Progenitor cell of endocrine pancreas (in vitro differentiated cells): ENCODE measurements at regions not wholly inside any gene's neighbourhood (a gene's known extent, or its start where the extent isn't known, plus 50 kb on each side); places are given as distances from the start of the nearest gene placed in this dataset.

Experiments
- DNase-seq: peaks from one replicate; pipeline ENCODE4 v3.0.0; 2021; ENCODE audit warnings: low spot score; ENCODE audit not compliant: unreplicated experiment
- H3K27ac Mint-ChIP-seq: 2 replicates; pipeline ENCODE4 v1.8.0; 2021; ENCODE audit warnings: mild to moderate bottlenecking, moderate library complexity, mixed read lengths
- H3K27me3 Mint-ChIP-seq: 2 replicates; pipeline ENCODE4 v1.8.0; 2021; ENCODE audit warnings: mixed read lengths
- H3K36me3 Mint-ChIP-seq: 2 replicates; pipeline ENCODE4 v1.8.0; 2022; ENCODE audit warnings: mixed read lengths; ENCODE audit not compliant: insufficient read depth
- H3K4me1 Mint-ChIP-seq: 2 replicates; pipeline ENCODE4 v1.8.0; 2021; ENCODE audit warnings: low read depth, mixed read lengths
- H3K4me3 Mint-ChIP-seq: 2 replicates; pipeline ENCODE4 v1.8.0; 2021; ENCODE audit warnings: low read depth, mild to moderate bottlenecking, moderate library complexity, mixed read lengths
- H3K9me3 Mint-ChIP-seq: 2 replicates; pipeline ENCODE4 v1.8.0; 2021; ENCODE audit warnings: low read depth, mixed read lengths
- TF ChIP-seq, protein P1 (sequence below): fragments of 200-600 bp; sonication (generic); IDR thresholded peaks from one replicate; pipeline ENCODE4 v1.5.0; 2021; ENCODE audit warnings: antibody characterized with exemption, mild to moderate bottlenecking; ENCODE audit not compliant: unreplicated experiment

DNA sequence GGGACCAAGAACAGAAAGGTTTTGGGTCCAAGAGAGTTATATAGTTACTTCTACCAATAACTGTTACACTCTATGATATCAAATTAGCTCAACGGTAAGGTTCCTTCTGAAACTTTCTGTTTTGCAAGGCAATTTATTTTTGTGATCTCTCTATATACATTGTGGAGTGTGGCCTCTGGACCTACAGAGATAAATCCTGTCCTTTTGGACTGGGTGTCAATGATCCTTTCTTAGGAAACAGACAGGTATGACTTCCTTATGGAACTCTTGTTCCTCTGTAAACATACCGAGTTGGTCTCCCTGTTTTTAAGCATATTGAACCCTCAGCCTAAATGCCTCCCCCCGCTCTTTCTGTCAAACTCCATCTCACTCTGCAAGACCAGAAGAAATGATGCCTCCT is 1117.8 kb downstream of the BCL11A start:
- Mint-ChIP-seq H3K36me3 (peaks cover 2% of the 10 kb centered on the region), H3K27ac (no peak overlapping the region), H3K4me1 (no peaks in the 10 kb centered on the region), H3K27me3 (no peaks in the 10 kb centered on the region), H3K4me3 (no peak overlapping the region), H3K9me3 (peaks cover 11% of the 10 kb centered on the region)
- TF ChIP-seq, protein P1, sequence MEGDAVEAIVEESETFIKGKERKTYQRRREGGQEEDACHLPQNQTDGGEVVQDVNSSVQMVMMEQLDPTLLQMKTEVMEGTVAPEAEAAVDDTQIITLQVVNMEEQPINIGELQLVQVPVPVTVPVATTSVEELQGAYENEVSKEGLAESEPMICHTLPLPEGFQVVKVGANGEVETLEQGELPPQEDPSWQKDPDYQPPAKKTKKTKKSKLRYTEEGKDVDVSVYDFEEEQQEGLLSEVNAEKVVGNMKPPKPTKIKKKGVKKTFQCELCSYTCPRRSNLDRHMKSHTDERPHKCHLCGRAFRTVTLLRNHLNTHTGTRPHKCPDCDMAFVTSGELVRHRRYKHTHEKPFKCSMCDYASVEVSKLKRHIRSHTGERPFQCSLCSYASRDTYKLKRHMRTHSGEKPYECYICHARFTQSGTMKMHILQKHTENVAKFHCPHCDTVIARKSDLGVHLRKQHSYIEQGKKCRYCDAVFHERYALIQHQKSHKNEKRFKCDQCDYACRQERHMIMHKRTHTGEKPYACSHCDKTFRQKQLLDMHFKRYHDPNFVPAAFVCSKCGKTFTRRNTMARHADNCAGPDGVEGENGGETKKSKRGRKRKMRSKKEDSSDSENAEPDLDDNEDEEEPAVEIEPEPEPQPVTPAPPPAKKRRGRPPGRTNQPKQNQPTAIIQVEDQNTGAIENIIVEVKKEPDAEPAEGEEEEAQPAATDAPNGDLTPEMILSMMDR, result no peak
- DNase-seq, result no peak

DNA sequence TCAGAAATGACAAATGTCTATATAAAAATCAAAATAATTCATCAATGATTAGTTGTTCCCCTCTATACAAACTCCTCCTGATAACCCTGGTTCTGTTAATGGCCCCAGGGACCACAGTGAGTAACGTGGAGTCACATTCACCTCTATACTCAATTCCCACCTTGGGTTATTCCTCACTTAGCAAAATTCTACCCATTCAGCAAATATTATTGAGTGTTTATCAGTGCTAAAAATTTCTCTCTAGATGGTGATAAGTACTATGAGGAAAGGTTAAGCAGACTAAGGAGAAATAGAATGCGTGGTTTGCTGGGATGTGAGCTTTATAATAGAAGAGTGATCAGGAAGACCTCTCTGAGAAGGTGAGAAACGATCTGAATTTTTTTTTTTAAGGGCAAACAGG is 1124.5 kb downstream of the BCL11A start:
- no peak overlapping the region for H3K4me3 Mint-ChIP-seq
- DNase-seq, result no peak
- H3K27me3 Mint-ChIP-seq, result no peaks in the 10 kb centered on the region
- no peak overlapping the region for H3K27ac Mint-ChIP-seq
- peaks cover 15% of the 10 kb centered on the region for H3K9me3 Mint-ChIP-seq
- no peaks in the 10 kb centered on the region for H3K4me1 Mint-ChIP-seq
- TF ChIP-seq, protein P1, result no peak
- H3K36me3 Mint-ChIP-seq, result peaks cover 4% of the 10 kb centered on the region

DNA sequence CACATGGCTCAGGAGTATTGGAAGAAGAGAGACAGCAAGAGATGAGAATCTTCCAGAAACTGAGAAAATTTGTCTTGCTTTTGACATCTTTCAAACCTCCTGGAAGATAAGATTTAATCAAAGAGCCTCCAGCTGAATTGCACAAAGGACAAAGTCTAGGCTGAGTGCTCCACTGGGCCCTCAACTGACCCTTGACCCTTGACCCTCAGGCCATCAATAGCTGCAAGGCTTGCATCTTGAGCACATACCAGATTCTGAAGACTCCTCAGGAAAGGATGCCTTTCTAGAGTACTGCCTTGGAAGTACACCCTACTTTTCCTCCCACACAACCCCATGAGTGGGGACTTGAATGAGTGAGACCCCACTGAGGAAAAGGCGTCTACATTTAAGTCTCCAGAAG is 1125.5 kb downstream of the BCL11A start:
- DNase-seq, result no peak
- no peak overlapping the region for H3K27ac Mint-ChIP-seq
- TF ChIP-seq, protein P1, result no peak
- no peaks in the 10 kb centered on the region for H3K27me3 Mint-ChIP-seq
- no peaks in the 10 kb centered on the region for H3K4me1 Mint-ChIP-seq
- peaks cover 12% of the 10 kb centered on the region for H3K9me3 Mint-ChIP-seq
- H3K36me3 Mint-ChIP-seq, result peaks cover 4% of the 10 kb centered on the region
- H3K4me3 Mint-ChIP-seq, result no peak overlapping the region

DNA sequence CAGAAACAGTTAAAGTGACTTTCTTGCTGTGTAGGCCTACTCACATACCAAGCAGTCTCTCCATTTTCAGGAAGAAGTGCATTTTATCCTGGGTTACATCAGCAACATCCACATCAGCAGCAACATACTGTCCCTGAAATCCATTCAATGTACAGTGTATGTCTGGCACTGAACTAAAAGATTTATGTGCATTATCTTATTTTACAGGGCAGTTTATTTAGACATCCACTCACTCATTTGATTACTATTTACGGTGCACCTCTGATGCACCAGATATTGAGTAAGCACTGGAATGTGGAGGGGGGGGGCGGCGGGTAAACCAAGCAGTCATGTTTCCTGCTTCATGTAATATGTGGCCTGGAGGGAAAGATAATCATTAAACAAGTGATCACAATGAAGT is 1128.2 kb downstream of the BCL11A start:
- H3K9me3 Mint-ChIP-seq, result peaks cover 4% of the 10 kb centered on the region
- no peaks in the 10 kb centered on the region for H3K27me3 Mint-ChIP-seq
- TF ChIP-seq, protein P1, result no peak
- peaks cover 2% of the 10 kb centered on the region for H3K36me3 Mint-ChIP-seq
- H3K4me1 Mint-ChIP-seq, result no peaks in the 10 kb centered on the region
- DNase-seq, result no peak
- no peak overlapping the region for H3K27ac Mint-ChIP-seq
- H3K4me3 Mint-ChIP-seq, result no peak overlapping the region

DNA sequence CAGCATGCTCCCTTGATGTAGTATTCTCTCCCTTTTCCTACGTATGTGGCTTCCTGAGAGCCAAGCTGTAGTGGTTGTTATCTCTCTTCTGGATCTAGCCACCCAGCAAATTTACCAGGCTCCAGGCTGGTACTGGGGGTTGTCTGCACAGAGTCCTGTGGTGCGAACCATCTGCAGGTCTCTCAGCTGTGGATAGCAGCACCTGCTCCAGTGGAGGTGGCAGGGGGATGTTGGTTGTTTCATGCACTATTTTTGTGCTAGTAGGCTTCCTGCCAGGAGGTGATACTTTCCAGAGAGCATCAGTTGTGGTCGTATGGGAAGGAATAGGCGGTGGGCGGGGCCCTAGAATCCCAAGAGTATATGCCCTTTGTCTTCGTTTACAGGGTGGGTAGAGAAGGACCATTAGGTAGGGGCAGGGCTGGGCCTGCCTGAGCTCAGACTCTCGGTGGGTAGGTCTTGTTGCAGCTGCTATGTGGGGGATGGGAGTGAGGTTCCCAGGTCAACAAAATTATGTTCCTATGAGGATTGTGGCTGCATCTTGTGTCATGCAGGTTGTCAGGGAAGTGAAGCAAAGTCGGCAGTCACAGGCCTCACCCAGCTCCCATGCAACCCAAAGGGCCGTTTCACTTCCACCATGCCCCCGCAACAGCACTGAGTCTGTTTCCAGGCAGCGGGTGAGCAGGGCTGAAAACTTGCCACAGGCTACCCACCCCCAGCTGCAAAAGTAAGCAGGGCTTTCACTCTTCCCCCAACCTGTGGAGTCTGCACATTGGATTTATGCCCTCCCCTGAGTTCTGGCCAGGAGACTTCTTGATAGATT is 1139.5 kb downstream of the BCL11A start:
- TF ChIP-seq, protein P1, result no peak
- no peak overlapping the region for H3K4me3 Mint-ChIP-seq
- DNase-seq, result no peak
- no peak overlapping the region for H3K27ac Mint-ChIP-seq
- H3K4me1 Mint-ChIP-seq, result peaks cover 3% of the 10 kb centered on the region
- H3K36me3 Mint-ChIP-seq, result no peaks in the 10 kb centered on the region
- H3K27me3 Mint-ChIP-seq, result no peaks in the 10 kb centered on the region
- peaks cover 23% of the 10 kb centered on the region for H3K9me3 Mint-ChIP-seq
